Activated CD8-positive, alpha-beta memory T cell treated with anti-CD3 and anti-CD28 coated beads for 1 hour (primary cell): ENCODE measurements at regions not wholly inside any gene's neighbourhood (a gene's known extent, or its start where the extent isn't known, plus 50 kb on each side); places are given as distances from the start of the nearest gene placed in this dataset.
"Not testable (repeated sequence)": the region's sequence is repeated elsewhere in the genome, so short reads cannot be mapped to it uniquely, and the experiment has no call there.

ENCODE experiments used
- DNase-seq, 2 donors: peaks; one replicate each; pipeline ENCODE4 v3.0.0-alpha.2; 2020; ENCODE audit warnings: low read depth in 1 of 2; ENCODE audit errors: extremely low read depth in 1 of 2

- not testable (repeated sequence) for DNase-seq
Observed at GRCh38 chr1:83410746-83411413, 588.1 kb downstream of the TTLL7 start.

- not testable (repeated sequence) for DNase-seq
Observed at GRCh38 chr1:83406693-83407371, 592.1 kb downstream of the TTLL7 start.

- DNase-seq = not testable (repeated sequence)
Observed at GRCh38 chr1:83405789-83406188, 593.1 kb downstream of the TTLL7 start.

GRCh38 chr1:83403500-83403899 lies 595.4 kb downstream of the TTLL7 start:
- DNase-seq = not testable (repeated sequence)

GRCh38 chr1:83401146-83401545 lies 597.8 kb downstream of the TTLL7 start:
- DNase-seq = not testable (repeated sequence)

GRCh38 chr1:83400173-83400572 lies 598.8 kb downstream of the TTLL7 start:
- DNase-seq = not testable (repeated sequence)

- not testable (repeated sequence) for DNase-seq
Observed at GRCh38 chr1:83398125-83398524, 600.8 kb downstream of the TTLL7 start.

GRCh38 chr1:83395130-83395529 lies 603.8 kb downstream of the TTLL7 start:
- not testable (repeated sequence) for DNase-seq

GRCh38 chr1:83386946-83387345 lies 612.0 kb downstream of the TTLL7 start:
- DNase-seq = not testable (repeated sequence)

- DNase-seq = not testable (repeated sequence)
Observed at GRCh38 chr1:83383107-83383506, 615.8 kb downstream of the TTLL7 start.

- DNase-seq = not testable (repeated sequence)
Observed at GRCh38 chr1:83373018-83373417, 625.9 kb downstream of the TTLL7 start.

GRCh38 chr1:83369853-83370252 lies 629.1 kb downstream of the TTLL7 start:
- not testable (repeated sequence) for DNase-seq

GRCh38 chr1:83365320-83365719 lies 633.6 kb downstream of the TTLL7 start:
- not testable (repeated sequence) for DNase-seq

GRCh38 chr1:83345375-83345774 lies 653.6 kb downstream of the TTLL7 start:
- not testable (repeated sequence) for DNase-seq

GRCh38 chr1:83343767-83344166 lies 655.2 kb downstream of the TTLL7 start:
- not testable (repeated sequence) for DNase-seq

GRCh38 chr1:83342995-83343394 lies 655.9 kb downstream of the TTLL7 start:
- DNase-seq = not testable (repeated sequence)

GRCh38 chr1:83332308-83332707 lies 666.6 kb downstream of the TTLL7 start:
- DNase-seq = not testable (repeated sequence)

- no peak for DNase-seq
Observed at GRCh38 chr1:83318366-83318765, 680.6 kb downstream of the TTLL7 start.

GRCh38 chr1:83315446-83315845 lies 683.5 kb downstream of the TTLL7 start:
- DNase-seq = not testable (repeated sequence)

GRCh38 chr1:83310161-83310560 lies 688.8 kb downstream of the TTLL7 start:
- not testable (repeated sequence) for DNase-seq

GRCh38 chr1:83309035-83309434 lies 689.9 kb downstream of the TTLL7 start:
- not testable (repeated sequence) for DNase-seq

- not testable (repeated sequence) for DNase-seq
Observed at GRCh38 chr1:83306811-83307210, 692.1 kb downstream of the TTLL7 start.
